NCI-H2196 treated with DMSO at 0.1 percent for 48 hours (cell line): ENCODE measurements at regions not wholly inside any gene's neighbourhood (a gene's known extent, or its start where the extent isn't known, plus 50 kb on each side); places are given as distances from the start of the nearest gene placed in this dataset.
"Not testable (repeated sequence)": the region's sequence is repeated elsewhere in the genome, so short reads cannot be mapped to it uniquely, and the experiment has no call there.

ENCODE experiments used
- DNase-seq: peaks from one replicate; lab custom pipeline; 2025; ENCODE audit not compliant: unreplicated experiment; lab: John Stamatoyannopoulos, UW

DNA sequence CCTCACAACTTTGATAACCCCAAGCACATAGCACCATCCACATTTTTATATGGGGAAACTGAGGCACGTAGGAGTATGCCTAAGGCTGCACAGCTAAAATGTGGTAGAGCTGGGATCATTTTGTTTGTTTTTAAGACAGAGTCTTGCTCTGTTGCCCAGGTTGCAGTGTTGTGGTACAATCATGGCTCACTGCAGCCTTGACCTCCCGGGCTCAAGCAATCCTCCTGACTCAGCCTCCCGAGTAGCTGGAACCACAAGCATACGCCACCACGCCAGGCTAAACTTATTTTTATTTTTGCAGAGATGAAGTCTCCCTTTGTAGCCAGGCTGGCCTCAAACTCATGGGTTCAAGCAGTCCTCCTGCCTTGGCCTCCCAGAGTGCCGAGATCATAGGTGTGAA lies 81.0 kb upstream of the GSE1 start:
- no peak for DNase-seq

- DNase-seq = not testable (repeated sequence)
These were observed 79.5 kb upstream of the GSE1 start for GRCh38 chr16:85533593-85533992.

- no peak for DNase-seq
These were observed 78.4 kb upstream of the GSE1 start for GRCh38 chr16:85534536-85535351.

DNA sequence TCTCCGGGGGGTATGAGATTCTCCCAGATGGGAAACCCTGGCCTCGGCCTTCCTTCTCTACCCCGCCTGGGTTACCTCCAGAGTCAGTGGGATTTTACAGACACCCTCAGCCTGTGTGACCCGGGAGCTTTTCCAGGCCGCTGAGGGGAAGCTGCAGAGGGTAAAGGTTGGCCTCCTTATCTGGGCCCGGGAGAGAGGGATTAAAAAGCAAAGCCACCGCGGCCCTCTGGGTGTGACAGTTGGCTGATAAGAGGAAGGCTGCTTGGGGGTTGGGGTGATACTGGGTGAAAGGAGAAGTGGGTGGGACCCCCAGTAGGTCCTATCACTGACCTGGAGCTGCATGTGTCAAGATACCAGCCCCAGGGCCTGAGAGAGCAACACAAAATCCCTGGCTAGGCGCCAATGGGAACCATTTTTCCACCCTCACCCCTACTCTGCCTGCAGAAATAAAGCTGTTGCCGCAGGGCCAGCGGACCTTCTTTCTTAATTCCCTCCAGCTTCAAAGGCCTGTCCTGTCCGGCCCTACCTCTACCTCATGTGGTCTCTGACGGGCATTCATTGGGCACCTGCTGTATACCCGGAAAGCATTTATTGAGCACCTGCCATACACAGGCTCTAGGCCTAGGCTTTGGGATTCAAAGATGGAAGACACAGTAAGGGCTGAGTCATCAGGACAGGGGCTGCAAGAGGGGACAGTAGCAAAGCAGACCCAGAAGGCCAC lies 77.6 kb upstream of the GSE1 start:
- DNase-seq = no peak

DNA sequence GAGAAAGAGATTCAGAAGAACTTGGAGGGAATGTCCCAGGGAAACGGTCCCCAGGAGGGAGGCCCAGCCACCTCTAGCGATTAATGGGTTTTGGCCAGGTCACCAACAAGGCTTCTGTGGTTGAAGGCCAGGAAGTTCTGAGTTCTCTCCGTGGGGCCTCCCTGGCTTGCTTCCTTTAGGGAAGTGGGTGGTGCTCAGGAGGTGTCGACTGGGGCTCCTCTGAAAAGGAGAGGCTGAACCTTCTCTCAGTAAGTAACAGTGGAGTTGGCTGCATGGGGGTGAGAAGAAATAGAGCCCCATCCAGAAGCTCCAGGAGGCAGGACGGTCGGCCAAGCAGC lies 77.1 kb upstream of the GSE1 start:
- no peak for DNase-seq

DNA sequence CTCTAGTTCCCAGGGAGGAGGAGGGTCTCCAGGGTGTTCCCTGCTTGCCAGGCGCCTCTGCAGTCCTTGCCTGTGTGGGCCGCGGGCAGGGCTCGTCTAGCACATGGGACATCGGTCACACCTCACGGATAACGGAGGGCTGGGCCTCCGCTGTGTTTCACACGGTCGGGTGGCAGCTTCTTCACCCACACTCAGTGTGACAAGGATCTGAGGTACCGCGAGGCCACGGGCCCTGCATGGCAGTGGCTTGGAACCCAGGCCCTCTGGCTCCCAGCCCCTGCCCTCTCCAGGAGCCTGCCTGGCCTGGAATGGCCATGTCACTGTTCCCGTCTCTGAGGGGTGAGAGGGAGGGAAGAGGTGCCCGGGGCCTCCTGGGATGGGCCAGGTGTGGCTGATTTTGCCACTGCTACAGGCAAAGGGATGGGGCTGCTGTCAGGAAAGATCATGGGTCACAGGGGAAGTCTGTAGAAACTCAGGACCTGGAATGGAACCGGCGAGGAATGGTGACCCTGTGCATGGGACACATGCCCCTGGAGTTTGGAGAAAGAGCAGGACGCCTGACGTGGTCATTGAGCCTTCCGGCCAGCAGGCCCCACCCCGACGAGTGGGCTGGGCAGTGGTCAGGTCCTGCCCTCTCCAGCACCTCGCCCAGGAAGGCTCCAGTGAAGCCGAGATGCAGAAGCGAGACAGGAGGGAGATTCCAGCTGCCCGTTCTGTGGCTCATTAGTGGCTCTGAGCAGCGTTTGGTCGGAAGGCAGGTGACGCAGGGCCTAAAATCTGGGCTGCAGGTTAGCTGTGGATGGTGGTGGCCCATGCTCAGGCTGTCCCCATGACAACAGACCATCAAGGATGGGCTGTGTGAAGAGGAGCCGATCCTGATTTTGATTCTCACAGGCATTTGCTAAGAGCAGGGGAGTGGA lies 76.5 kb upstream of the GSE1 start:
- no peak for DNase-seq

- DNase-seq = no peak
These were observed 75.8 kb upstream of the GSE1 start for GRCh38 chr16:85537331-85537788.

DNA sequence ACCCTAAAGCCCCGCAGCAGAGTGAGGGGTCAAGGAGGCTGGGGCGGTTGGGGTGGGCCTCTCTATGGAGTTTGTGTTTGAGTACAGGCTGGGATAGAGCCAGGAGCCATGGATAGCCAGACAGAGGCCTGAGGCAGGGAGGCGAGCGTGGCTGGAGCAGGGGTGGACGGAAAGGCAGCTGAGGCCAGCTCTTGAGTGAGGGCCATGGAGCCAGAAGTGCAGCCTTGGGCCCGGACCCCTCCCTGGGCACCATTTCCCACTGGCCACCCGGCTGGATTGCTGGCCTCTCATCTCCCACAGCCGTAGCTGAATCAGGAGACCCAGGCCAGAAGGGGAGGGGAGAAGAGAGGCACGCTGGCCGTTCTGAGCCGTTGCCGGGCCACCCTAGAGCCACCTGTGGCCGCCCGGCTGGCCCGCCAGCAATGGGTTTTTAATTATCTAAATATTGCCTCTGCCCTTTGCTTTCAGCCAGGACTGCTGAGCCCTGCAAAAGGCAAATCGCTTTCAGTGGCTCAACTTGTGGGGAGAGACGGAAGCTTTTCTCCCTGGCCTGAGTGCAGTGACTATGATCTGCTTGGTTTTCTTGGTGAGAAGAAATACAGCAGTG lies 75.2 kb upstream of the GSE1 start:
- DNase-seq = no peak

DNA sequence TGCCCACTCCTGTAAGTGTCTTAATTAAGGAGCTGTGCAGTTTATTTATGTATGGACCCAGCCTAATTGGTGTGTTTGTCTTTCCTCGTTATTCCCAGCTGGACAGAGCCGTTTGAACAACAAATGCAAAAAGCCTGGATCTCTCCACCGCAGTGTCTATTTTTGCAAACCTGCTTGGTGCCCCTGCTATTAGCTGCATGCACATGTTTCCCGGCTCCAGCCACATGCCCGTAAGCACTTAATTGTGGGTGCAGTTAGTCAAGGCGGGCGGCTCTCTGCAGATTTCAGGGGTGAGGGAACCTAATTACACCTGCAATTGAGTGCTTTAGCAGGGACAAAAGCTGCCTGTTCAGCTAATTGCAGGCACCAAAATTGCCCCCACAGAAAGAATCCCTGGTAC lies 74.0 kb upstream of the GSE1 start:
- no peak for DNase-seq

- DNase-seq = no peak
These were observed 73.4 kb upstream of the GSE1 start for GRCh38 chr16:85539629-85540291.

DNA sequence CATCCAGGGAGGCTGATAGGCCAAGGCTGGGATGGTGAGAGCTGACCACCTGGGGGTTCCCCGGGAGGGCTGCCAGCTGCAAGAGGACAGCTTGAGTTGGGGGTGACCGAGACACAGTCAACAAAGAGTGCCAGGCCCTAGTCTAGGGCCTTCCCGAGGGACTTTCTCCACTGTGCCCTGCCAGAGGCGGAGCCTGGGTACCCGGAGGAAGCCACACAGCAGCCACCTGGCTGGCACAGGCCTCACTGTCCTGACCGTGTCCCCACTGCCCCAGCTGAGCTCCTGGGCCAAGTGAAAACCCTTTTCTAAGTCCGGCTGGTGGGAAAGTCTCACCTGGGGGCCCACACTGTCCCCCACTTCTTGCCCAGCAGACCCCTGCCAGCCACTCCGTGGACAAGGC lies 71.9 kb upstream of the GSE1 start:
- DNase-seq = no peak

DNA sequence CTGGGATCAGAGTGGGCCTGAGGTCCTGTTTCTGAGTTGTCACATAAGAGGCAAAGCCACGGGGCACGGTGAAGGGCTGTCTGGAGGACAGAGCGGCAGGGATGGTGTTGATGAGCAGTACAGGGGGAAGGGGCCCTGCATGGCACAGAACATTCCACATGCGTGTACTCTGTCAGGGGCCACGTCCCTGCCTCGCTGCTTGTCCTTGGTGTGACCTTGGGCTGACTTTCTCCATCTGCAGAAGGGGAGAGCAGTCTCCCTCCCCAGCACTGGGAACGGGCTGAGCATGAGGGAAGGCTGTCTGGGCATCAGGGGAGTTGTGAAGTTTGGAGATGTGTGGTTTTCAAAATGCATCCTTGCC lies 71.5 kb upstream of the GSE1 start:
- no peak for DNase-seq

GRCh38 chr16:85541980-85542900 lies 70.9 kb upstream of the GSE1 start:
- DNase-seq = no peak

DNA sequence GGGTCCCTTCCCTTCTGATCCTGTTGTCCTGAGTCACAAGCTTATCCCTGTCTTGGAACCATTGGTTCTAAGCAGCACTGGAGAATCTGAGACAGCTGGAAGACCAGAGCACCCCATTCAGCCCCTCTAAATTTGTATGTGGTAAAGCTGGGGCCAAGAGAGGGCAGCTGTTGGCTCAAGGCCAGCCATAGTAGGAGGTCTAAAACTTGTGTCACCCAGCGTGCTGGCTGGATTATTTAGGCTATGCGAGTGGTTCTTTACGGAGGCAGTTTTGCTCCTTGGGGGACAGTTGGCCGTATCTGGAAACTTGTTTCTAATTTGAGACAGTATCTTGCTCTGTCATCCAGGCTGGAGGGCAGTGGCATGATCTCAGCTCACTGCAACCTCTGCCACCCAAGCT lies 69.6 kb upstream of the GSE1 start:
- no peak for DNase-seq

- no peak for DNase-seq
These were observed 69.1 kb upstream of the GSE1 start for GRCh38 chr16:85544016-85544415.

DNA sequence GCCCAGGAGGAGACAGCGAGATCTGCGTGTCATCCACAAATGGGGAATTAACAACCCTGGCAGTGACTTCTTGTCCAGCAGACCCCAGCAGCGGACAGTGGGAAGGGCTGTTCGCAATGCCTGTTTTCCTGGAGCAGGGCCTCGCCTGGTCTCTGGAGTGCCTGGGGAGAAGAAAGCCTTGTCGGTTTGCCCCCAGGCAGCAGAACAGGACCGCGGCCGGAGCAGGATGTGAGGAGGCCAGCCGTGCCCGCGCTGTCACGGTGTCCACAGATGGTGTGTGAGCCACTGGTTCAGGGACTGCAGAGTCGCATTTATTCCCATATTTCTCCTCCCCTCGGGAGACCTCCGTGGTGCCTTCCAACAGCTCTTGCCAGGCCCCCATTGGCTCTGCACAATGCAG lies 68.5 kb upstream of the GSE1 start:
- DNase-seq = no peak

- no peak for DNase-seq
These were observed 67.8 kb upstream of the GSE1 start for GRCh38 chr16:85545227-85545818.

- DNase-seq = no peak
These were observed 66.3 kb upstream of the GSE1 start for GRCh38 chr16:85546585-85547447.
